ENCODE measurements at regions not wholly inside any gene's neighbourhood (a gene's known extent, or its start where the extent isn't known, plus 50 kb on each side); places are given as distances from the start of the nearest gene placed in this dataset.

- Histone ChIP-seq H3K27ac (peak overlapping the region; percentile 53), H3K36me3 (ENCODE audit: insufficient read depth in 1 of 2, low read depth in 1 of 2) (no peaks in the 10 kb centered on the region), H3K4me1 (peaks cover 31% of the 10 kb centered on the region), H3K27me3 (ENCODE audit: insufficient read depth in 3 of 3, low read length in 2 of 3) (no peaks in the 10 kb centered on the region), H3K9me3 (no peaks in the 10 kb centered on the region), H3K4me3 (no peak overlapping the region)
- DNase-seq (no peak), ATAC-seq (no peak)
- intact Hi-C loops (cut with DNase I) = loop anchor here in 1 of 2 donors (10.0 kb wide), 1 partner anchor 331 kb away; no protein-coding TSS in a partner anchor
- no peak for TF ChIP-seq CTCF (IDR thresholded peaks at IDR 0.05)
Observed at GRCh38 chr9:14434158-14434504, 120.2 kb upstream of the NFIB start.

GRCh38 chr9:14433351-14434157, 119.6 kb upstream of the NFIB start:
- intact Hi-C loops (cut with DNase I) = loop anchor here in 1 of 2 donors (10.0 kb wide), 1 partner anchor 331 kb away; no protein-coding TSS in a partner anchor
- H3K4me1 ChIP-seq = peaks cover 31% of the 10 kb centered on the region
- peak in 3 of 4 donors; percentile 46 to 56 (median 47) for ATAC-seq

GRCh38 chr9:14432666-14433350, 118.9 kb upstream of the NFIB start:
- no peak overlapping the region for H3K27ac ChIP-seq

More at GRCh38 chr9:14433351-14434157, 119.6 kb upstream of the NFIB start:
- 24 to 43% (median 30%) methylated on average over 13 of the region's 13 CpGs for WGBS, 3 donors
- Histone ChIP-seq H3K27ac (no peak overlapping the region), H3K4me3 (no peak overlapping the region), H3K27me3 (ENCODE audit: insufficient read depth in 3 of 3, low read length in 2 of 3) (no peaks in the 10 kb centered on the region), H3K9me3 (no peaks in the 10 kb centered on the region), H3K36me3 (ENCODE audit: insufficient read depth in 1 of 2, low read depth in 1 of 2) (no peaks in the 10 kb centered on the region)
- no peak for TF ChIP-seq CTCF (IDR thresholded peaks at IDR 0.05)
- no peak for DNase-seq

GRCh38 chr9:14428781-14429230, 114.9 kb upstream of the NFIB start:
- Histone ChIP-seq H3K4me3 (no peak overlapping the region), H3K9me3 (no peaks in the 10 kb centered on the region), H3K36me3 (ENCODE audit: insufficient read depth in 1 of 2, low read depth in 1 of 2) (no peaks in the 10 kb centered on the region), H3K27ac (no peak overlapping the region), H3K27me3 (ENCODE audit: insufficient read depth in 3 of 3, low read length in 2 of 3) (no peaks in the 10 kb centered on the region), H3K4me1 (peaks cover 16% of the 10 kb centered on the region)
- intact Hi-C loops (cut with DNase I) = loop anchor here in 1 of 2 donors (5.0 kb wide), 1 partner anchor 1077 kb away; no protein-coding TSS in a partner anchor
- ATAC-seq (peak; percentile 58 to 84 (median 67)), DNase-seq (peak; percentile 67 to 73)
- TF ChIP-seq CTCF (IDR thresholded peaks at IDR 0.05) = peak; percentile 77
- 4 to 12% (median 8%) methylated on average over 11 of the region's 11 CpGs for WGBS, 3 donors

More at GRCh38 chr9:14432666-14433350, 118.9 kb upstream of the NFIB start:
- DNase-seq (no peak), ATAC-seq (no peak)
- 57 to 79% (median 70%) methylated on average over 1 of the region's 1 CpG for WGBS, 3 donors
- Histone ChIP-seq H3K27me3 (ENCODE audit: insufficient read depth in 3 of 3, low read length in 2 of 3) (no peaks in the 10 kb centered on the region), H3K4me1 (peaks cover 31% of the 10 kb centered on the region), H3K36me3 (ENCODE audit: insufficient read depth in 1 of 2, low read depth in 1 of 2) (no peaks in the 10 kb centered on the region), H3K4me3 (no peak overlapping the region), H3K9me3 (no peaks in the 10 kb centered on the region)
- intact Hi-C loops (cut with DNase I) = loop anchor here in 1 of 2 donors (10.0 kb wide), 1 partner anchor 332 kb away; no protein-coding TSS in a partner anchor
- no peak for TF ChIP-seq CTCF (IDR thresholded peaks at IDR 0.05)

Measured in psoas muscle (tissue), 7 donors.